Activated naive CD8-positive, alpha-beta T cell (primary cell): ENCODE measurements at regions not wholly inside any gene's neighbourhood (a gene's known extent, or its start where the extent isn't known, plus 50 kb on each side); places are given as distances from the start of the nearest gene placed in this dataset.
"Not testable (repeated sequence)": the region's sequence is repeated elsewhere in the genome, so short reads cannot be mapped to it uniquely, and the experiment has no call there.

Source experiments
- H3K27ac Mint-ChIP-seq: one replicate; pipeline ENCODE4 v1.8.0; 2021; ENCODE audit warnings: mixed read lengths
- H3K27me3 Mint-ChIP-seq: one replicate; pipeline ENCODE4 v1.8.0; 2021; ENCODE audit warnings: mixed read lengths
- H3K36me3 Mint-ChIP-seq: one replicate; pipeline ENCODE4 v1.8.0; 2021; ENCODE audit warnings: mixed read lengths
- H3K4me1 Mint-ChIP-seq: one replicate; pipeline ENCODE4 v1.8.0; 2021; ENCODE audit warnings: low read depth, mixed read lengths
- H3K4me3 Mint-ChIP-seq: one replicate; pipeline ENCODE4 v1.8.0; 2021; ENCODE audit warnings: mild to moderate bottlenecking, mixed read lengths
- H3K9me3 Mint-ChIP-seq: one replicate; pipeline ENCODE4 v1.8.0; 2021; ENCODE audit warnings: low read depth, mixed read lengths

- Mint-ChIP-seq H3K36me3 (no peaks in the 10 kb centered on the region), H3K27ac (no peak overlapping the region), H3K4me1 (peaks cover 7% of the 10 kb centered on the region), H3K4me3 (peak overlapping the region; percentile 71), H3K27me3 (peaks cover 18% of the 10 kb centered on the region), H3K9me3 (no peaks in the 10 kb centered on the region)
These were observed 145.9 kb downstream of the CCDC74A start for GRCh38 chr2:131673400-131674173.

GRCh38 chr2:131674174-131674507 lies 146.5 kb downstream of the CCDC74A start:
- Mint-ChIP-seq H3K36me3 (no peaks in the 10 kb centered on the region), H3K27me3 (peaks cover 18% of the 10 kb centered on the region), H3K4me1 (peaks cover 7% of the 10 kb centered on the region), H3K27ac (no peak overlapping the region), H3K4me3 (peak overlapping the region; percentile 71), H3K9me3 (no peaks in the 10 kb centered on the region)

GRCh38 chr2:131681611-131682121 lies 154.0 kb downstream of the CCDC74A start:
- H3K27me3 Mint-ChIP-seq, H3K9me3 Mint-ChIP-seq, H3K36me3 Mint-ChIP-seq: not testable (repeated sequence)
- Mint-ChIP-seq H3K27ac (peak overlapping the region; percentile 82), H3K4me3 (peak overlapping the region; percentile 89), H3K4me1 (peaks cover 42% of the 10 kb centered on the region)

GRCh38 chr2:131682122-131682944 lies 154.6 kb downstream of the CCDC74A start:
- no peaks in the 10 kb centered on the region for H3K9me3 Mint-ChIP-seq
- H3K4me3 Mint-ChIP-seq = peak overlapping the region; percentile 89
- no peaks in the 10 kb centered on the region for H3K27me3 Mint-ChIP-seq
- peaks cover 42% of the 10 kb centered on the region for H3K4me1 Mint-ChIP-seq
- no peaks in the 10 kb centered on the region for H3K36me3 Mint-ChIP-seq
- peak overlapping the region; percentile 82 for H3K27ac Mint-ChIP-seq

- Mint-ChIP-seq H3K27ac (peak overlapping the region; percentile 80), H3K4me1 (peaks cover 40% of the 10 kb centered on the region), H3K4me3 (peak overlapping the region; percentile 89)
- H3K9me3 Mint-ChIP-seq, H3K36me3 Mint-ChIP-seq, H3K27me3 Mint-ChIP-seq: not testable (repeated sequence)
These were observed 155.2 kb downstream of the CCDC74A start for GRCh38 chr2:131682945-131683330.

- not testable (repeated sequence) for H3K9me3 Mint-ChIP-seq, H3K27me3 Mint-ChIP-seq, H3K27ac Mint-ChIP-seq
- Mint-ChIP-seq H3K4me3 (peak overlapping the region; percentile 53), H3K4me1 (peaks cover 40% of the 10 kb centered on the region), H3K36me3 (peaks cover 10% of the 10 kb centered on the region)
These were observed 157.1 kb downstream of the CCDC74A start for GRCh38 chr2:131684631-131685316.

GRCh38 chr2:131686164-131686893 lies 158.6 kb downstream of the CCDC74A start:
- Mint-ChIP-seq H3K36me3 (peaks cover 23% of the 10 kb centered on the region), H3K4me1 (peaks cover 33% of the 10 kb centered on the region)
- H3K27ac Mint-ChIP-seq, H3K9me3 Mint-ChIP-seq, H3K27me3 Mint-ChIP-seq, H3K4me3 Mint-ChIP-seq: not testable (repeated sequence)

- not testable (repeated sequence) for H3K9me3 Mint-ChIP-seq, H3K27ac Mint-ChIP-seq, H3K4me3 Mint-ChIP-seq, H3K27me3 Mint-ChIP-seq
- Mint-ChIP-seq H3K36me3 (peaks cover 26% of the 10 kb centered on the region), H3K4me1 (peaks cover 30% of the 10 kb centered on the region)
These were observed 159.2 kb downstream of the CCDC74A start for GRCh38 chr2:131686894-131687238.

- not testable (repeated sequence) for H3K9me3 Mint-ChIP-seq, H3K4me3 Mint-ChIP-seq, H3K27ac Mint-ChIP-seq, H3K27me3 Mint-ChIP-seq
- Mint-ChIP-seq H3K4me1 (peaks cover 15% of the 10 kb centered on the region), H3K36me3 (peaks cover 31% of the 10 kb centered on the region)
These were observed 161.4 kb downstream of the CCDC74A start for GRCh38 chr2:131689066-131689465.

- H3K9me3 Mint-ChIP-seq, H3K36me3 Mint-ChIP-seq, H3K27ac Mint-ChIP-seq, H3K4me3 Mint-ChIP-seq, H3K4me1 Mint-ChIP-seq, H3K27me3 Mint-ChIP-seq: not testable (repeated sequence)
These were observed 183.6 kb downstream of the CCDC74A start for GRCh38 chr2:131711268-131711667.

GRCh38 chr2:131717907-131718306 lies 190.2 kb downstream of the CCDC74A start:
- not testable (repeated sequence) for H3K4me1 Mint-ChIP-seq, H3K36me3 Mint-ChIP-seq, H3K27me3 Mint-ChIP-seq

GRCh38 chr2:131721163-131721562 lies 193.5 kb downstream of the CCDC74A start:
- not testable (repeated sequence) for H3K27ac Mint-ChIP-seq, H3K4me1 Mint-ChIP-seq, H3K27me3 Mint-ChIP-seq, H3K9me3 Mint-ChIP-seq, H3K36me3 Mint-ChIP-seq, H3K4me3 Mint-ChIP-seq

More at GRCh38 chr2:131717907-131718306, 190.2 kb downstream of the CCDC74A start:
- not testable (repeated sequence) for H3K27ac Mint-ChIP-seq, H3K4me3 Mint-ChIP-seq, H3K9me3 Mint-ChIP-seq

GRCh38 chr2:131722256-131722655 lies 194.6 kb downstream of the CCDC74A start:
- H3K4me1 Mint-ChIP-seq, H3K36me3 Mint-ChIP-seq, H3K4me3 Mint-ChIP-seq, H3K27ac Mint-ChIP-seq, H3K9me3 Mint-ChIP-seq, H3K27me3 Mint-ChIP-seq: not testable (repeated sequence)

GRCh38 chr2:131724019-131724418 lies 196.3 kb downstream of the CCDC74A start:
- Mint-ChIP-seq H3K27me3 (no peaks in the 10 kb centered on the region), H3K9me3 (no peaks in the 10 kb centered on the region), H3K36me3 (peaks cover 2% of the 10 kb centered on the region), H3K4me3 (no peak overlapping the region), H3K4me1 (no peaks in the 10 kb centered on the region), H3K27ac (no peak overlapping the region)

GRCh38 chr2:131728451-131728850 lies 200.8 kb downstream of the CCDC74A start:
- H3K36me3 Mint-ChIP-seq, H3K27me3 Mint-ChIP-seq, H3K4me1 Mint-ChIP-seq, H3K4me3 Mint-ChIP-seq, H3K27ac Mint-ChIP-seq, H3K9me3 Mint-ChIP-seq: not testable (repeated sequence)
